H9 (cell line): ENCODE measurements at regions not wholly inside any gene's neighbourhood (a gene's known extent, or its start where the extent isn't known, plus 50 kb on each side); places are given as distances from the start of the nearest gene placed in this dataset.

Source experiments
- DNase-seq: peaks from one replicate; pipeline ENCODE4 v3.0.0-alpha.2; 2017
- H2AFZ ChIP-seq: one replicate; pipeline ENCODE4 v1.6.1; 2013; ENCODE audit warnings: mild to moderate bottlenecking, low read length, control low read depth, moderate library complexity
- H2AK5ac ChIP-seq: 2 replicates; pipeline ENCODE4 v1.6.1; 2013; ENCODE audit warnings: low read length, control low read depth, mixed read lengths; ENCODE audit not compliant: insufficient read length
- H2BK120ac ChIP-seq: one replicate; pipeline ENCODE4 v1.6.1; 2013; ENCODE audit warnings: low read depth, mild to moderate bottlenecking, low read length, control low read depth, inconsistent platforms; ENCODE audit not compliant: poor library complexity, severe bottlenecking
- H2BK12ac ChIP-seq: 2 replicates; pipeline ENCODE4 v1.6.1; 2013; ENCODE audit warnings: low read length, control low read depth, mixed read lengths, low read depth; ENCODE audit not compliant: insufficient read length
- H2BK15ac ChIP-seq: 2 replicates; pipeline ENCODE4 v1.6.1; 2013; ENCODE audit warnings: low read depth, low read length, control low read depth
- H2BK20ac ChIP-seq: one replicate; pipeline ENCODE4 v1.6.1; 2013; ENCODE audit warnings: low read depth, mild to moderate bottlenecking, low read length, control low read depth, inconsistent platforms; ENCODE audit not compliant: poor library complexity, severe bottlenecking
- H2BK5ac ChIP-seq: 2 replicates; pipeline ENCODE4 v1.6.1; 2013; ENCODE audit warnings: low read length, control low read depth, mixed read lengths; ENCODE audit not compliant: insufficient read length
- H3K14ac ChIP-seq: 2 replicates; pipeline ENCODE4 v1.6.1; 2013; ENCODE audit warnings: low read length, control low read depth; ENCODE audit not compliant: insufficient read depth
- H3K18ac ChIP-seq: 2 replicates; pipeline ENCODE4 v1.6.1; 2013; ENCODE audit warnings: low read depth, mild to moderate bottlenecking, mixed read lengths, low read length, control low read depth; ENCODE audit not compliant: insufficient read length
- H3K23ac ChIP-seq: 2 replicates; pipeline ENCODE4 v1.6.1; 2013; ENCODE audit warnings: low read length, control low read depth, mixed read lengths, low read depth; ENCODE audit not compliant: insufficient read length
- H3K23me2 ChIP-seq: 2 replicates; pipeline ENCODE4 v1.6.1; 2013; ENCODE audit warnings: low read depth, mild to moderate bottlenecking, mixed read lengths, low read length, control low read depth; ENCODE audit not compliant: insufficient read length, poor library complexity, severe bottlenecking
- H3K27ac ChIP-seq: 2 replicates; pipeline ENCODE4 v1.5.1; 2013; ENCODE audit warnings: low read length, control low read depth, mixed read lengths, low read depth; ENCODE audit not compliant: insufficient read length
- H3K27me3 ChIP-seq: 2 replicates; pipeline ENCODE4 v1.6.1; 2013; ENCODE audit warnings: low read length, control low read depth, inconsistent platforms; ENCODE audit not compliant: insufficient read depth
- H3K4ac ChIP-seq: 2 replicates; pipeline ENCODE4 v1.6.1; 2013; ENCODE audit warnings: low read depth, mild to moderate bottlenecking, control low read depth, inconsistent platforms, low read length, moderate library complexity
- H3K4me1 ChIP-seq: 2 replicates; pipeline ENCODE4 v1.6.1; 2013; ENCODE audit warnings: low read length, control low read depth, inconsistent platforms; ENCODE audit not compliant: insufficient read depth
- H3K4me2 ChIP-seq: 2 replicates; pipeline ENCODE4 v1.6.1; 2013; ENCODE audit warnings: low read length, control low read depth, mixed read lengths; ENCODE audit not compliant: insufficient read length, insufficient read depth
- H3K56ac ChIP-seq: 2 replicates; pipeline ENCODE4 v1.6.1; 2013; ENCODE audit warnings: low read depth, mild to moderate bottlenecking, mixed read lengths, low read length, control low read depth; ENCODE audit not compliant: insufficient read length
- H3K79me1 ChIP-seq: 2 replicates; pipeline ENCODE4 v1.6.1; 2013; ENCODE audit warnings: low read depth, mild to moderate bottlenecking, moderate library complexity, low read length, control low read depth, inconsistent platforms; ENCODE audit not compliant: insufficient read depth, poor library complexity, severe bottlenecking
- H3K79me2 ChIP-seq: 2 replicates; pipeline ENCODE4 v1.6.1; 2013; ENCODE audit warnings: low read length, control low read depth, inconsistent platforms; ENCODE audit not compliant: insufficient read depth
- H3K9ac ChIP-seq: 2 replicates; pipeline ENCODE4 v1.6.1; 2013; ENCODE audit warnings: low read length, control low read depth, mixed read lengths; ENCODE audit not compliant: insufficient read length; ENCODE audit errors: extremely low read depth
- H3K9me3 ChIP-seq: one replicate; pipeline ENCODE4 v1.6.1; 2013; ENCODE audit warnings: low read depth, low read length, inconsistent platforms; ENCODE audit not compliant: control insufficient read depth
- H3T11ph ChIP-seq: one replicate; pipeline ENCODE4 v1.6.1; 2013; ENCODE audit warnings: mild to moderate bottlenecking, low read length, control low read depth, inconsistent platforms
- H4K20me1 ChIP-seq: one replicate; pipeline ENCODE4 v1.6.1; 2013; ENCODE audit not compliant: control insufficient read depth, insufficient read length, insufficient read depth
- H4K5ac ChIP-seq: 2 replicates; pipeline ENCODE4 v1.6.1; 2013; ENCODE audit warnings: low read depth, mild to moderate bottlenecking, mixed read lengths, low read length, control low read depth; ENCODE audit not compliant: insufficient read length
- H4K8ac ChIP-seq: replicated peaks from 2 replicates; pipeline ENCODE4 v1.6.1; 2013; ENCODE audit warnings: low read length, control low read depth, mixed read lengths, low read depth; ENCODE audit not compliant: insufficient read length
- H4K91ac ChIP-seq: 2 replicates; pipeline ENCODE4 v1.6.1; 2013; ENCODE audit warnings: low read depth, mild to moderate bottlenecking, moderate library complexity, mixed read lengths, low read length, control low read depth; ENCODE audit not compliant: insufficient read length
- H3K27ac Mint-ChIP-seq, 3 experiments: 2 replicates in 2 of 3; 3 replicates in 1 of 3; pipeline ENCODE4 v1.8.0; 2020 to 2021; ENCODE audit warnings: mixed read lengths in 3 of 3, mild to moderate bottlenecking in 1 of 3, moderate library complexity in 1 of 3
- H3K27me3 Mint-ChIP-seq: 2 replicates; pipeline ENCODE4 v1.8.0; 2021; ENCODE audit warnings: low read depth, mild to moderate bottlenecking, moderate library complexity, mixed read lengths
- H3K36me3 Mint-ChIP-seq, 3 experiments: 2 replicates in 2 of 3; 3 replicates in 1 of 3; pipeline ENCODE4 v1.8.0; 2020 to 2021; ENCODE audit warnings: low read depth in 3 of 3, mixed read lengths in 3 of 3; ENCODE audit not compliant: insufficient read depth in 1 of 3
- H3K4me1 Mint-ChIP-seq, 2 experiments: 2 replicates each; pipeline ENCODE4 v1.8.0; 2020; ENCODE audit warnings: mixed read lengths in 2 of 2
- H3K4me3 Mint-ChIP-seq, 2 experiments: 2 replicates in 1 of 2; 3 replicates in 1 of 2; pipeline ENCODE4 v1.8.0; 2020 to 2021; ENCODE audit warnings: mild to moderate bottlenecking in 2 of 2, mixed read lengths in 2 of 2, moderate library complexity in 1 of 2
- H3K9me3 Mint-ChIP-seq, 2 experiments: 2 replicates in 1 of 2; 3 replicates in 1 of 2; pipeline ENCODE4 v1.8.0; 2020; ENCODE audit warnings: mild to moderate bottlenecking in 2 of 2, mixed read lengths in 2 of 2, moderate library complexity in 1 of 2
- WGBS: extraction: QIAGEN DNeasy Blood & Tissue Kit; methylation state at CpG from one replicate; pipeline ENCODE4 v1.1.7; 2013; ENCODE audit warnings: missing lambda C conversion rate, low lambda C conversion rate, mixed read lengths; ENCODE audit not compliant: insufficient read length; ENCODE audit errors: extremely low coverage; 5-methylcytosine and 5-hydroxymethylcytosine counted together
- TF ChIP-seq, protein P1 (sequence below): fragments of 200-600 bp; sonication (generic); conservative IDR thresholded peaks from 3 replicates; pipeline ENCODE4 v1.8.0; 2021; ENCODE audit warnings: antibody characterized with exemption, mild to moderate bottlenecking

DNA sequence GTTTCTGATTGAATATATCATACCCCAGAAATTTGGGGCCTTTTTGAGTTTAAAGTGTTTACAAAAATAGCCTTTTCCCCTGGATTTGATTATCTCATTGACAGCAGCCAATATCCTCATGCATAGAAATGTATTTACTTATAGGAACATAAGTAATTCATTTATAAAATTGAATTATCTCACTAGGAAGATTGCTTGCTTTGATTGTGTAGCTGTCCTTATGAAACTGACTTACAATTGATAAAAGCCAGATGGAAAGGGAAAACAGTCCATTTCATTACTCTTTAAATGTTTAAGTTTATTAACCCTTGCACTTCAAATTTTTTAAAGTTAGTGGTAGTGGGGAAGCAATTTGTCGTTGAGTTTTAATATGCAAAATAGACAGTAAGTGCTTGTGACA is 310.2 kb upstream of the TBX22 start:
- H3K4me2 ChIP-seq, result no peak overlapping the region
- no peak overlapping the region for H2BK12ac ChIP-seq
- no peak overlapping the region for H3K14ac ChIP-seq
- no peak overlapping the region for H3K4me3 Mint-ChIP-seq
- no peak overlapping the region for H2AK5ac ChIP-seq
- no peaks in the 10 kb centered on the region for H4K20me1 ChIP-seq
- TF ChIP-seq, protein P1, sequence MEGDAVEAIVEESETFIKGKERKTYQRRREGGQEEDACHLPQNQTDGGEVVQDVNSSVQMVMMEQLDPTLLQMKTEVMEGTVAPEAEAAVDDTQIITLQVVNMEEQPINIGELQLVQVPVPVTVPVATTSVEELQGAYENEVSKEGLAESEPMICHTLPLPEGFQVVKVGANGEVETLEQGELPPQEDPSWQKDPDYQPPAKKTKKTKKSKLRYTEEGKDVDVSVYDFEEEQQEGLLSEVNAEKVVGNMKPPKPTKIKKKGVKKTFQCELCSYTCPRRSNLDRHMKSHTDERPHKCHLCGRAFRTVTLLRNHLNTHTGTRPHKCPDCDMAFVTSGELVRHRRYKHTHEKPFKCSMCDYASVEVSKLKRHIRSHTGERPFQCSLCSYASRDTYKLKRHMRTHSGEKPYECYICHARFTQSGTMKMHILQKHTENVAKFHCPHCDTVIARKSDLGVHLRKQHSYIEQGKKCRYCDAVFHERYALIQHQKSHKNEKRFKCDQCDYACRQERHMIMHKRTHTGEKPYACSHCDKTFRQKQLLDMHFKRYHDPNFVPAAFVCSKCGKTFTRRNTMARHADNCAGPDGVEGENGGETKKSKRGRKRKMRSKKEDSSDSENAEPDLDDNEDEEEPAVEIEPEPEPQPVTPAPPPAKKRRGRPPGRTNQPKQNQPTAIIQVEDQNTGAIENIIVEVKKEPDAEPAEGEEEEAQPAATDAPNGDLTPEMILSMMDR, result no peak
- no peak overlapping the region for H3T11ph ChIP-seq
- H3K27ac ChIP-seq, result no peak overlapping the region
- H4K5ac ChIP-seq, result no peak overlapping the region
- no peak overlapping the region for H2BK5ac ChIP-seq
- H3K9ac ChIP-seq, result no peak overlapping the region
- no peak overlapping the region for H3K18ac ChIP-seq
- H2AFZ ChIP-seq, result no peak overlapping the region
- no peaks in the 10 kb centered on the region; a peak in 1 of 7 replicates for H3K36me3 Mint-ChIP-seq
- no peaks in the 10 kb centered on the region for H3K79me2 ChIP-seq
- H4K91ac ChIP-seq, result no peak overlapping the region
- no peaks in the 10 kb centered on the region for H3K4me1 Mint-ChIP-seq
- no peaks in the 10 kb centered on the region for H3K4me1 ChIP-seq
- no peak overlapping the region for H3K56ac ChIP-seq
- DNase-seq, result no peak
- H3K23ac ChIP-seq, result no peak overlapping the region
- H3K9me3 ChIP-seq, result no peaks in the 10 kb centered on the region
- no CpG with 5 or more reads among the region's 1 CpG for WGBS
- no peaks in the 10 kb centered on the region for H3K79me1 ChIP-seq
- H3K9me3 Mint-ChIP-seq, result peaks cover 27% of the 10 kb centered on the region in 2 experiments
- no peaks in the 10 kb centered on the region for H3K27me3 ChIP-seq
- H4K8ac ChIP-seq, result no peak overlapping the region
- H2BK20ac ChIP-seq, result no peak overlapping the region
- H3K27ac Mint-ChIP-seq, result no peak overlapping the region
- H3K4ac ChIP-seq, result no peak overlapping the region
- no peaks in the 10 kb centered on the region for H3K27me3 Mint-ChIP-seq
- no peak overlapping the region for H2BK120ac ChIP-seq
- no peaks in the 10 kb centered on the region for H3K23me2 ChIP-seq
- no peak overlapping the region for H2BK15ac ChIP-seq
